HG03103 (cell line): ENCODE measurements at regions not wholly inside any gene's neighbourhood (a gene's known extent, or its start where the extent isn't known, plus 50 kb on each side); places are given as distances from the start of the nearest gene placed in this dataset.

Experiments
- ATAC-seq: cut with Tn5 transposase; IDR thresholded peaks from one replicate; pipeline ENCODE4 v1.9.1; 2021; ENCODE audit warnings: low read depth; ENCODE audit not compliant: unreplicated experiment

- ATAC-seq = no peak
Observed at GRCh38 chr18:76255070-76255683, 239.9 kb downstream of the ZNF516 start.

- ATAC-seq = no peak
Observed at GRCh38 chr18:76252880-76253279, 242.2 kb downstream of the ZNF516 start.

- ATAC-seq = no peak
Observed at GRCh38 chr18:76252139-76252538, 242.9 kb downstream of the ZNF516 start.

- ATAC-seq = no peak
Observed at GRCh38 chr18:76251691-76252090, 243.4 kb downstream of the ZNF516 start.

GRCh38 chr18:76246590-76246989 is 248.5 kb downstream of the ZNF516 start:
- ATAC-seq = no peak

GRCh38 chr18:76234676-76235060 is 260.4 kb downstream of the ZNF516 start:
- ATAC-seq = no peak

- no peak for ATAC-seq
Observed at GRCh38 chr18:76233876-76234675, 261.0 kb downstream of the ZNF516 start.

- no peak for ATAC-seq
Observed at GRCh38 chr18:76233406-76233805, 261.6 kb downstream of the ZNF516 start.

- ATAC-seq = no peak
Observed at GRCh38 chr18:76232779-76233178, 262.3 kb downstream of the ZNF516 start.

GRCh38 chr18:76232010-76232409 is 263.0 kb downstream of the ZNF516 start:
- no peak for ATAC-seq

- no peak for ATAC-seq
Observed at GRCh38 chr18:76231402-76231801, 263.6 kb downstream of the ZNF516 start.

GRCh38 chr18:76230791-76231190 is 264.3 kb downstream of the ZNF516 start:
- ATAC-seq = no peak

- no peak for ATAC-seq
Observed at GRCh38 chr18:76228716-76229115, 266.3 kb downstream of the ZNF516 start.

GRCh38 chr18:76227759-76228158 is 267.3 kb downstream of the ZNF516 start:
- no peak for ATAC-seq

GRCh38 chr18:76223403-76223802 is 271.6 kb downstream of the ZNF516 start:
- no peak for ATAC-seq

- no peak for ATAC-seq
Observed at GRCh38 chr18:76219023-76219422, 276.0 kb downstream of the ZNF516 start.

- no peak for ATAC-seq
Observed at GRCh38 chr18:76216096-76216495, 278.9 kb downstream of the ZNF516 start.

- no peak for ATAC-seq
Observed at GRCh38 chr18:76213991-76214390, 281.1 kb downstream of the ZNF516 start.

- no peak for ATAC-seq
Observed at GRCh38 chr18:76212960-76213359, 282.1 kb downstream of the ZNF516 start.

- ATAC-seq = no peak
Observed at GRCh38 chr18:76209597-76209996, 285.4 kb downstream of the ZNF516 start.

GRCh38 chr18:76208678-76209306 is 286.2 kb downstream of the ZNF516 start:
- no peak for ATAC-seq

GRCh38 chr18:76205906-76206305 is 289.1 kb downstream of the ZNF516 start:
- ATAC-seq = no peak
